Thoracic aorta (tissue), 2 donors: ENCODE measurements at regions not wholly inside any gene's neighbourhood (a gene's known extent, or its start where the extent isn't known, plus 50 kb on each side); places are given as distances from the start of the nearest gene placed in this dataset.

Experiments
- ATAC-seq: fragments of 150-250 bp; one replicate; pipeline ENCODE4 v1.8.0; 2017; ENCODE audit warnings: low read depth; ENCODE audit not compliant: insufficient number of reproducible peaks, low FRiP score
- DNase-seq: peaks from one replicate; pipeline ENCODE4 v3.0.0-alpha.2; 2020; ENCODE audit warnings: low spot score
- H3K27ac ChIP-seq, 2 donors: fragments of 200-600 bp; sonication (generic); 1 replicate in 1 of 2; 2 replicates in 1 of 2; pipeline ENCODE4 v1.5.1; 2016; ENCODE audit warnings: mild to moderate bottlenecking in 2 of 2, moderate library complexity in 2 of 2
- H3K27me3 ChIP-seq: fragments of 200-600 bp; sonication (generic); replicated peaks from 2 replicates; pipeline ENCODE4 v1.6.0; 2016; ENCODE audit warnings: mild to moderate bottlenecking; ENCODE audit not compliant: insufficient read depth
- H3K36me3 ChIP-seq: fragments of 200-600 bp; sonication (generic); one replicate; pipeline ENCODE4 v1.5.1; 2016
- H3K4me1 ChIP-seq, 2 donors: fragments of 200-600 bp; sonication (generic); 1 replicate in 1 of 2; 2 replicates in 1 of 2; pipeline versions ENCODE4 v1.5.1 to v1.6.0; 2016; ENCODE audit warnings: low read depth in 2 of 2, mild to moderate bottlenecking in 1 of 2; ENCODE audit not compliant: control insufficient read depth in 1 of 2
- H3K4me3 ChIP-seq: fragments of 200-600 bp; sonication (generic); 2 replicates; pipeline ENCODE4 v1.5.1; 2016; ENCODE audit warnings: mild to moderate bottlenecking
- H3K9me3 ChIP-seq: fragments of 200-600 bp; sonication (generic); 2 replicates; pipeline ENCODE4 v1.5.1; 2016
- CTCF ChIP-seq: fragments of 200-600 bp; sonication (generic); IDR thresholded peaks from one replicate; pipeline ENCODE4 v1.5.1; 2019; ENCODE audit warnings: antibody characterized with exemption

- Histone ChIP-seq H3K27ac (no peak overlapping the region), H3K27me3 (no peaks in the 10 kb centered on the region), H3K4me1 (no peaks in the 10 kb centered on the region), H3K9me3 (no peaks in the 10 kb centered on the region), H3K4me3 (no peak overlapping the region), H3K36me3 (no peaks in the 10 kb centered on the region)
- DNase-seq (no peak), ATAC-seq (no peak)
- no peak for TF ChIP-seq CTCF
These were observed 518.1 kb downstream of the SNAPC1 start for GRCh38 chr14:62280366-62280765.

GRCh38 chr14:62283837-62284236 is 521.6 kb downstream of the SNAPC1 start:
- H3K4me3 ChIP-seq, result no peak overlapping the region
- ATAC-seq, result no peak
- no peaks in the 10 kb centered on the region for H3K4me1 ChIP-seq
- no peak for TF ChIP-seq CTCF
- no peak for DNase-seq
- no peak overlapping the region for H3K27ac ChIP-seq
- no peaks in the 10 kb centered on the region for H3K36me3 ChIP-seq
- no peaks in the 10 kb centered on the region for H3K9me3 ChIP-seq
- no peaks in the 10 kb centered on the region for H3K27me3 ChIP-seq

- no peaks in the 10 kb centered on the region for H3K36me3 ChIP-seq
- no peak overlapping the region for H3K27ac ChIP-seq
- DNase-seq (no peak), ATAC-seq (no peak)
- no peaks in the 10 kb centered on the region for H3K9me3 ChIP-seq
- no peaks in the 10 kb centered on the region for H3K4me1 ChIP-seq
- no peaks in the 10 kb centered on the region for H3K27me3 ChIP-seq
- TF ChIP-seq CTCF, result no peak
- no peak overlapping the region for H3K4me3 ChIP-seq
These were observed 527.3 kb downstream of the SNAPC1 start for GRCh38 chr14:62289471-62289870.

- H3K27ac ChIP-seq, result no peak overlapping the region
- ATAC-seq (no peak), DNase-seq (no peak)
- H3K4me1 ChIP-seq, result no peaks in the 10 kb centered on the region
- TF ChIP-seq CTCF, result no peak
- H3K27me3 ChIP-seq, result no peaks in the 10 kb centered on the region
- no peaks in the 10 kb centered on the region for H3K9me3 ChIP-seq
- H3K36me3 ChIP-seq, result no peaks in the 10 kb centered on the region
- H3K4me3 ChIP-seq, result no peak overlapping the region
These were observed 538.9 kb downstream of the SNAPC1 start for GRCh38 chr14:62301080-62301479.

- TF ChIP-seq CTCF, result no peak
- Histone ChIP-seq H3K4me3 (no peak overlapping the region), H3K36me3 (no peaks in the 10 kb centered on the region), H3K27me3 (no peaks in the 10 kb centered on the region), H3K27ac (no peak overlapping the region), H3K4me1 (no peaks in the 10 kb centered on the region), H3K9me3 (no peaks in the 10 kb centered on the region)
- DNase-seq, result no peak
- no peak for ATAC-seq
These were observed 539.7 kb downstream of the SNAPC1 start for GRCh38 chr14:62301911-62302310.
